Sigmoid colon (tissue), 3 donors: ENCODE measurements at regions not wholly inside any gene's neighbourhood (a gene's known extent, or its start where the extent isn't known, plus 50 kb on each side); places are given as distances from the start of the nearest gene placed in this dataset.

Experiments
- CTCF ChIP-seq, 4 experiments: fragments of 450-650 bp in 3 of 4; fragments of 200-600 bp in 1 of 4; IDR thresholded peaks; one replicate each; pipeline ENCODE4 v1.5.1; 2016 to 2019; ENCODE audit warnings: antibody characterized with exemption in 4 of 4, mild to moderate bottlenecking in 3 of 4, moderate library complexity in 2 of 4
- POLR2A ChIP-seq, 2 donors: fragments of 450-650 bp; IDR thresholded peaks; one replicate each; pipeline ENCODE4 v1.6.1; 2016; ENCODE audit warnings: antibody characterized with exemption in 2 of 2, mild to moderate bottlenecking in 2 of 2, moderate library complexity in 2 of 2

GRCh38 chr20:47428851-47429336 lies 72.4 kb upstream of the ZMYND8 start:
- no peak for TF ChIP-seq CTCF (IDR thresholded peaks at IDR 0.05)
- no peak for TF ChIP-seq POLR2A (IDR thresholded peaks at IDR 0.05)
